OCI-LY3 (cell line): ENCODE measurements at regions not wholly inside any gene's neighbourhood (a gene's known extent, or its start where the extent isn't known, plus 50 kb on each side); places are given as distances from the start of the nearest gene placed in this dataset.

Experiments used
- EZH2phosphoT487 ChIP-seq: fragments of 200-600 bp; shearing (Covaris generic); IDR thresholded peaks from 2 replicates; pipeline ENCODE4 v1.6.1; 2018; ENCODE audit warnings: antibody characterized with exemption, mixed run types, low read depth
- TF ChIP-seq, protein P1 (sequence below): fragments of 200-600, 300-600 bp; sonication (generic); IDR thresholded peaks from 2 replicates; pipeline ENCODE4 v1.5.1; 2014; ENCODE audit warnings: antibody characterized with exemption, low read length, low read depth

DNA sequence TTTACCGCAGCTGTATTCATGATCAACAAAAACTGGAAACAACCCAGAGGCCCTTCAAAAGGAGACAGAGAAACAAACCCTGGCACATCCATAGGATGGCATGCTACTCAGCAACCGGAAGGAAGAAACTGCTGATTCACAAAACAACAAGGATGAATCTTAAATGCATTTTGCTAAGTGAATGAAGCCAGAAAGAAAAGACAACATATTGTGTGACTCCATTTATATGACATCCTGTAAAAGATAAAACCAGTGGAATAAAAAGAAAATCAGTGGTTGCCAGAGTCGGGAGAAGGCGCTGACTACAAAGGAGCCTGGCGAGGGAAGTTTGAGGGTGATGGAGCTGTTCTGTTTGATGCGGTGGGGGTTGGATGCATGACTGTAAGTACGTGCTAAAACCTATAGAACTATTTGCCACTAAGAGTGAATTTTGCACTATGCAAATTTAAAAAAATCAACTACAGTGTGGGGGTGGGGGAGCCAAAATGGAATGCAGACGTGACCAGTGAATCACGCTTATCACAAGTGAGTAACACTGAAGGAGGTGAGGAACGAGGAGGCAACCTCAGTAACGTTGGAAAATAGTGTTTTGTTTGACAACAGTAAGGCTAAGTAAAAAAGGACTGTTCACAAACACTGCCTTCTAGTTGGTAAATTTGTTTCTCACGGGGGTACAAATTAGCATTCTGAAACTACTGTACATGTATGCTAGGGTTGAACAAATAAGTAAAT lies 108.9 kb downstream of the INHBB start:
- TF ChIP-seq, protein P1, sequence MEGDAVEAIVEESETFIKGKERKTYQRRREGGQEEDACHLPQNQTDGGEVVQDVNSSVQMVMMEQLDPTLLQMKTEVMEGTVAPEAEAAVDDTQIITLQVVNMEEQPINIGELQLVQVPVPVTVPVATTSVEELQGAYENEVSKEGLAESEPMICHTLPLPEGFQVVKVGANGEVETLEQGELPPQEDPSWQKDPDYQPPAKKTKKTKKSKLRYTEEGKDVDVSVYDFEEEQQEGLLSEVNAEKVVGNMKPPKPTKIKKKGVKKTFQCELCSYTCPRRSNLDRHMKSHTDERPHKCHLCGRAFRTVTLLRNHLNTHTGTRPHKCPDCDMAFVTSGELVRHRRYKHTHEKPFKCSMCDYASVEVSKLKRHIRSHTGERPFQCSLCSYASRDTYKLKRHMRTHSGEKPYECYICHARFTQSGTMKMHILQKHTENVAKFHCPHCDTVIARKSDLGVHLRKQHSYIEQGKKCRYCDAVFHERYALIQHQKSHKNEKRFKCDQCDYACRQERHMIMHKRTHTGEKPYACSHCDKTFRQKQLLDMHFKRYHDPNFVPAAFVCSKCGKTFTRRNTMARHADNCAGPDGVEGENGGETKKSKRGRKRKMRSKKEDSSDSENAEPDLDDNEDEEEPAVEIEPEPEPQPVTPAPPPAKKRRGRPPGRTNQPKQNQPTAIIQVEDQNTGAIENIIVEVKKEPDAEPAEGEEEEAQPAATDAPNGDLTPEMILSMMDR, result no peak
- no peak for TF ChIP-seq EZH2phosphoT487
